Globus pallidus (tissue), 1 donor: ENCODE measurements at regions not wholly inside any gene's neighbourhood (a gene's known extent, or its start where the extent isn't known, plus 50 kb on each side); places are given as distances from the start of the nearest gene placed in this dataset.
"Not testable (repeated sequence)": the region's sequence is repeated elsewhere in the genome, so short reads cannot be mapped to it uniquely, and the experiment has no call there.

ENCODE experiments used
- DNase-seq: peaks from one replicate; pipeline ENCODE4 v3.0.0-alpha.2; 2015; ENCODE audit warnings: low spot score

DNA sequence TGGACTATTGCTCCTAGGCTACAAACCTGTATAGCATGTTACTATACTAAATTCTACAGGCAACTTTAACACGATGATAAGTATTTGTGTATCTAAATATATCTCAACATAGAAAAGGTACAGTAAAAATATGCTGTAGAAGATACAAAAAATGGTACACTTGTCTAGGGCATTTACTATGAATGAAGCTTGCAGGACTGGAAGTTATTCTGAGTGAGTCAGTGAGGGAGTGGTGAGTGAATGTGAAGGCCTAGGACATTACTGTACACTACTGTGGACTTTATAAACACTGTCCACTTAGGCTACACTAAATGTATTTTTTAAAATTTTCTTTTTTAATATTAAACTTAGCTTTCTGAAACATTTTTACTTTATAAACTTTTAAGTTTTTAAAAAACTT lies 140.5 kb upstream of the SGO1 start:
- DNase-seq, result no peak

DNA sequence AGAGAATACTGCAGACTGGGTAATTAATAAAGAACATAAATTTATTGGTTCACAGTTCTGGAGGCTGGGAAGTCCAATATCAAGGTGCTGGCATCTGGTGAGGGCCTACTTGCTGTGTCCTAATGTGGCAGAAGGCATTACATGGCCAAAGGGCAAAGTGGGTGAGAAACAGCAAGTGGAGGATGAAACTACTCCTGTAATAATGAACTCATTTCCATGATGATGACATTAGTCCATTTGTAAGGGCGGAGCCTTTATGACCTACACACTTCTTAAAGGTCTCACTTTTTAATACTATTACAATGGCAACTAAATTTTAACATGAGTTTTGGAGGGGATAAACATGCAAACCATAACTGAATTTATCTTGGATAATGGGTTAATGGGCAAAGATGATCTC lies 139.6 kb upstream of the SGO1 start:
- no peak for DNase-seq

DNA sequence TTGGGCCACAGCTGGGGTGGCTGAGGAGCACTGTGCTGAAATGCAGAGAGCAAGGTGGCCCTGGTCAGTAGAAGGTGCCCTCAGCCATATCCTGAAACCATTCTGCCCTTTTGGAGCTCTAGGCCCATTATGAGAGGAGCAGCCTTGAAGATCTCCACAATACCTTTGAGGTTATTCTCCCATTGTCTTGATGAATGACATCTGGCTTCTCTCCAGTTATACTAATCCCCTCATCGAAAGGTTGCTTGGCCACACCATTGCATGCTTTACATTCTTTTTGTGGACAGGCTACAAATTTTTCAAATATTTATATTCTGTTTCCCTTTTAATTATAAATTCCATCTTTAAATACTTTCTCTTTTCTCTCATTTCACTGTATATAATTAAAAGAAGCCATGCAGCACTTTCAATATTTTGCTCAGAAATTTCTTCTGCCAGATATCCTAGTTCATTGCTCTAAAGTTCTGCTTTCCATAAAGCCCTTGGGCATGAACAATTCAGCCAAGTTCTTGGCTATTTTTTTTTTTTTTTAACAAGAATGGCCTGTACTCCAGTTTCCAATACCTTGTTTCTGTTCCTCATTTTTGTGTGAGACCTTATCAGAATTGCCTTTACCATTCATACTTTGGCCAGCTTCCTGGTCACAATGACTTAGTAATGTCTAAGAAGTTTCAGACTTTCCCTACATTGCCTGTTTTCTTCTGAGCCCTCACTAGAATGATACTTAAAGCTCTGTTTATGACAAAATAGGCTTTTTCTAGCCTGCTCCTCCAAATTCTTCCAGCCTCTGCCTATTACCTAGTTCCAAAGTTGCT lies 138.9 kb upstream of the SGO1 start:
- peak; percentile 9 for DNase-seq

DNA sequence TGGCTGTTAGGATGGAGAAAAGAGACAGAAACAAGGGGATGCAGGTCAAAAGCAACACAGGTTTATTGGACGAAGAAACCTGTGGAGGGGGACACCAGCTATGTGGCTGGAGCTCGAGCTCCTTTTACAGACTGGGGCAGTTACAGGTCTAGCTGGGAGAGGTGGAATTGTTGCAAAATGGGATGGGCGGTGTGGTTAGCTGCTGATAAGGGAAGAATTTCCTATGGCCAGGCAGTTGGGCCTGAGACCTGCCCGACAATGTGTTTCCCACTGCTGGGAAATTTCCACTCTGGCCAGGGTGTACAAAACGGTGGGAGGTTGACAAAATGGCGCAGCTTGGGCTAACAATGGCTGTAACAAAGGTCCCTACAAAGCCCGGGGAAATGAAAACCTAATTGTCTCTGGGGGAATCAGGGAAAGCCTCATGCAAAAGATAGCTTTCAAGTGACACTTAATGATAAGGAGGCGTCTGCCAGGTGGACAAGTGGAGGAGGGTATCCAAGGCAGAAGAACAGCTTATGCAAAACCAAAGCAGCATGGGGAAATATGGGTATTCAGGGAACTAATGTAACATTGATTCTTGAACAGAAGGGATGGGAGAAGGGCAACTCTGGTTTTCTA lies 137.4 kb upstream of the SGO1 start:
- no peak for DNase-seq

DNA sequence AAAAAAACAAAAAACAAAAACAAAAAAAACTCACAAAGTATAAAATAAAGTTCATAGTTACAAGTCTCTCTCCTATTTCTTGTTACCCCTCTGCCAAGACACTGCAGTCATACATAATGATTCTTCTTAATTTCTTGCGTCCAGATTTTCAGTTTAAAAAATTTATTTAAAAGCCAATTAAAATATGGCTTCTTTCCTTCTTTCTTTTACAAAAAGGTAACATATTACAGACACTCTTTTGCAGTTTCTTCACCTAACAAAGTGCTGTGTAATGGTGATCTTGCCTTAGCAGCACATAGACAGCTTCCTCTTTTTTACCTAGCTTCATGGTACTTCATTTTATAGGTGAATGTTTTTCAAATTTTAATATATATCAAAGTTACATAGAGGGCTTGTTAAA lies 136.1 kb upstream of the SGO1 start:
- no peak for DNase-seq

DNA sequence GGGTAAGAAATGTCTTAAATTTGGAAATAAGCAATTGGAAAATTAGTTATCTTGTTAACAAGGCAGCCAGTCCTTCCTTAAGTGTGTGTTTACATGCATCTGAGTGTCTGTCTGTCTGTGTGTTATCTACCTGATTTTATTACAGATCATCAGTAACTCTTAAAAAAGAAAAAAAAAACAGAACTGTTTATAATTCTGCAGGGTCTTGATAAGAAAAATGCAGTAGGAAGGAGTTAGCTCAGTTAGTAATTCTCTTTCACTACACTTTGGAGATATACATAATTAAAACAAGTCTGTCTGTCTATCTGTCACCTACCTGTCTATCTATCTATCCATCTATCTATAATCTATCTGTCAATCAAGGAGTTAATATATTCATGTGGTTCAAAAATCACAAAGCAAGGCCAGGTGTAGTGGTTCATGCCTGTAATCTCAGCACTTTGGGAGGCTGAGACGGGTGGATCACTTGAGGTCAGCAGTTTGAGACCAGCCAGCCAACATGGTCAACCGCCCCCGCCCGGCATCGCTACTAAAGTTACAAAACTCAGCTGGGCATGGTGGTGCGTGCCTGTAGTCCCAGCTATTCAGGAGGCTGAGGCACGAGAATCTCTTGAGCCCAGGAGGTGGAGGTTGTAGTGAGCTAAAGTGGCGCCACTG lies 135.5 kb upstream of the SGO1 start:
- no peak for DNase-seq

DNA sequence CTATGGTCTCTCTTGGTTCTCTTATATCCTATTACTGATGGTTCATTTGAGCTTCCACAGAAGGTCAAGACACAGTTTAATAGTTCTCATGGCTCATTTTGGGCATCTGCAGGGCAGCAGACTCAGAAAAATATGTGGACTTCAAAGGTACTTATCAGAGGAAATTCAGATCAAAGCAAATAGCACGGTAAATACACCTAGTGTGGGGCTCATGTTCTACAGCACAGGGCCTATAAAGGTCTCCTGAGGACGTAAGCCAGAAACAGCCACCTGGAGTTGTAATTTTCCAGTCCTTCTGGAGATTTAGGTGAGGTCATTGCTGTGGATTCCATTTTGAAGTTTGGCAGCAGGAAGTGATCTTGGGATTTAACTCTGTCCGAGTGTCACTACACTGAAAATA lies 134.5 kb upstream of the SGO1 start:
- no peak for DNase-seq

DNA sequence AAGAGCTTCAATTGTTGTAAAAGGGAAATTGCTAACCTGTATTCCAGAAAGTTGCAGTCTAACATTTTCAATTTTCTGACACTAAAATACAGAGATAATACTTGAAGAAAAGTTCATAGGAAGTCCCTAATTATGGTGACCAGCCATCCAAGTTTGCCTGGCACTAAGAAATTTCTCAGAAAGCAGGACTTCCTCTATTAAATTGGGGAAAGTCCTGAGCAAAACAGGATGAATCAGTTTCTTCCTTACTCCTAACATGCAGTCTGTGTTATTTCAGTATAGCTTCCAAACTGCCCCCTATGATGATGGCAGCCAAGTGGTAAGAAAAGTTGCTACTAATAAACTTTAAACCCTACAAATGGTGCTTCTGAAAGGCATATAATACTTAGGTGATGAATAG lies 133.5 kb upstream of the SGO1 start:
- DNase-seq, result no peak

DNA sequence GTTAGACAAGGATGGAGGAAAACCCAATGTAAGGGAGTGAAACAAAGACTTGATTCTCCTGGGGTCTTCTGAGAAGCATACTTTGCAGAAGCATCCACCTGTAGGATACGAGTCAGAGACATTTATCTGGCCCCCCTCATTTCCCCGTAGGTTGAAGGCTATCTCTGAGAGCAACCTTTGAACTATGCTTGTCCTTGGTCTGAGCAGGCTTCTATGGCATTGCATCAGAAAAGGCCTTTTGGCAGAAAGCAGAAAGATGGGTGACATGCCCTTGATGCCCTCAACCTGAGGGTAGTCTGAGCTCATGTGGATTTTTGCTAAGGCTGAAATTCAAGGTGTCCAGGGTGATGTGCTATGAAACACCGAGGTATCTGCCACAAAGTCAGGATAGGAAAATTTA lies 131.6 kb upstream of the SGO1 start:
- no peak for DNase-seq

DNA sequence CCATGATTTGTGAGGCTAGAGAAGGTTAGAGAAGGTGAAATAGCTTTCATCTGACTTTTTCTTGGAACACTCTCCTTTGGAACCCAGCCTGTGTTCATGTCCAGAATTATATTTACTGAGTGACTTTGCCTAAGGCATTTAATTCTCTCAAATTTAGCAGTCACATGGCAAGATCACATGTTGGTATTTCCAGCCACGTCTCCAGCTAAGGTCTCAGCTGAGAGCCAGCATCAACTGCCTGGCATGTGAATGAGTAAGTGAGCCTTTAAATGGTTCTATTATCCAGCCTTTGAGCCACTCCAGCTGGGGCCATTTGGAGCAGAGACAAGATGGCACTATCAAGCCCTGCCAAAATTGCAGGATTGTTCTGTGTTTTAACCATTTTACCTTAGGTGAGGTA lies 130.2 kb upstream of the SGO1 start:
- peak; percentile 27 for DNase-seq

DNA sequence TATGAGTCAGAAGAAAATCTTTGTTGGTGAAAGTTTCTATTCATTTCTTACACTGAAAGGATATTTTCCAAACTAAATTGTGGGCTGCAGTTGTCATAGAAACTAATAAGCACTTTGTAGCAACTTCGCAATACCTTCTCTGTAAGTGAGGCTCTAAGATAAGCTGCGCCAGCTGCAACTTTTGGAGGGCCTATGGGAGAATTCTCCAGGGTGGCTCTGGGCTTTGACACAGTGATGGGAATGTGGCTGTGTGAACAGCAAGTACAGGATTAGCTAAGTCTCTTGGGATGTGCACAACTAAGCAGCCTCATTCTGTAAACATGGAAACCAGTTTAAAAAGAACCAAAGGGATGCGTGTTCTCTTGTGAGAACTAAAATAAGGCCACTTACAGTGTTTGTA lies 124.6 kb upstream of the SGO1 start:
- DNase-seq, result no peak

DNA sequence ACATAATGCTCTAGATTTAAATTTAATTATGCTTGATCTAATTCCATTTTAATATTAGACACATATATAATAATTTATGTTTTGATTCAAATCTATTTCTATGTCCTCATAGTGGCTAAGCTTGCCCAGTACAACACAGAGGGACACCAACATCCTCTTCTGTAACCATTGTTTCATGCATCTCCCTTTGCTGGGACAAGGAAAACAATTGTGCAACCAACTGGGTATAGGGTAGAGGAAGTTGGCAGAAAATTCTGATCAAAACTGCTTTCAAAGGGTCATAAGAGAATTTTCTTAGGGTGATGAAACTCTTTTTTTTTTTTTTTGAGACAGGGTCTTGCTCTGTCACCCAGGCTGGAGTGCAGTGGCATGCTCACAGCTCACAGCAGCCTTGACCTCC lies 121.4 kb upstream of the SGO1 start:
- DNase-seq, result no peak

DNA sequence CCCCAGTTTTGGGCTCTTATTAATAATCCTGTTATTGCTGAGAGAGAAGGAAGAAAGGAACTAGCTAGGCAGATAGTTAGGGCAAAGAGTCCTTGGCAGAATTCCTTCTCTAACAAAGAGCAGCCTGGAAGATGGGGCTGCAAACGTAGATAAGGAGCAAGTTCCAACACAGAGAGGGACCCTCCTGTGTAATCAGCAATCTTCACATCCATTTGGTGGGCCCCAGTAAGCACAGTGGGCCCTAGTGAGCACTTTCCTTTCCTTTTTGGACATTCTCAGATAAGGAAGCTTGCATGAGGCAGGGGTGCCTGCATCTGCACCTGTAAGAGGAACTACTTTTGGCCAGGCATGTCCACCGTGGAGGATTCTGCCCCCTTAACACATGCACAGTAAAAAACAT lies 119.6 kb upstream of the SGO1 start:
- DNase-seq, result no peak

DNA sequence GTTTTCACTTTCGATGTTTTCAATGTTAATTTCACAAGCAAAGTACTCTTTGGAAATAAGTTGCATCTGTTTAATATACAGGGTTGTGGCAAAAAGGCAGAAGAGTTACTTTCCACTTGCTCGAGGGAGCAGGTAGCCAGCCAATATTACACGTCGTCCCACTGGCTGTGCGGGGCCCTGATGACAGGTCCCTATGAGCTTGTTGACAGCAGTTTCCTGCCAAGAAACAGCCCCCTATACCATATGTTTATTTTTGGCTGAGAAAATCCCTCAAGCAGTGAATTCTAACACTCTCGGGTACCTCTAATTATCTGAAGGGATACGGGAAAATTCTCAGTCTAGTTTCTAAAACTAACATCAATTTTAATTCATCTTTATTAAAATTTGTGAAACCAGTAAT lies 116.8 kb upstream of the SGO1 start:
- DNase-seq, result no peak

DNA sequence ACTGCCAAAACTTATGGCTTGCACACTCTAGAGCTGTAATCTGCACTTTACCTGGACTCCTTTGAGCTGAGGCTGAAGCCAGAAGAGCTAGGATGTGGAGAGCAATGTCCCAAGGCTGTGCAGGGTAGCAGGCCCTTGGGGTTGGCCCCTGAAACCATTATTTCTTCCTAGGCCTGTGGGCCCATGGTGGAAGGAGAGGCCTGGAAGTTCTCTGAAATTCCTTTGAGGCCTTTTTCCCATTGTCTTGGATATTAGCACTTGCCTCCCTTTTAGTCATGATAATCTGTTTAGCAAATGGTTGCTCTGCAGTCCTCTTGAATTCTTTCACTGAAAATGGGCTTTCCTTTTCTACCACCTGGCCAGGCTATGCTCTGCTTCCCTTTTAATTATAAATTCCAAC lies 102.0 kb upstream of the SGO1 start:
- DNase-seq, result no peak

DNA sequence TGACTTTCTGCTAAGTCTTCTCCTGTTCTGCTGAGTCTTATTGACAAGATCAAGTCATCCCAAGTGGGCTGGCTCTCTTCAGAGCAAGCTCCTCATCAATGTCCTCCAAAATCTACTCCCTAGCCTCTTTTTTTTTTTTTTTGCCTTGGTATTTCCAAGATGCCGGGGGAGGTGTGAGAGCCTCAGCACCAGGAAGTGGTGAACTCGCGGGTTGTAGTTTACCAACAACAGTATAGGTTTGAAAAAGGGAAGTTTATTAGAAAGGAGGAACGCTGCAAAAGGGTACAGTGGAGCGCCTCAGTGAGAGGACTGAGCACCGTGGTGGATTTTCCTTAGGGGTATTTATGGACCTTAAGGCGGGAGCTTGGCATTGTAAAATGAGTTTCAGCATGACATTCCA lies 94.3 kb upstream of the SGO1 start:
- no peak for DNase-seq

DNA sequence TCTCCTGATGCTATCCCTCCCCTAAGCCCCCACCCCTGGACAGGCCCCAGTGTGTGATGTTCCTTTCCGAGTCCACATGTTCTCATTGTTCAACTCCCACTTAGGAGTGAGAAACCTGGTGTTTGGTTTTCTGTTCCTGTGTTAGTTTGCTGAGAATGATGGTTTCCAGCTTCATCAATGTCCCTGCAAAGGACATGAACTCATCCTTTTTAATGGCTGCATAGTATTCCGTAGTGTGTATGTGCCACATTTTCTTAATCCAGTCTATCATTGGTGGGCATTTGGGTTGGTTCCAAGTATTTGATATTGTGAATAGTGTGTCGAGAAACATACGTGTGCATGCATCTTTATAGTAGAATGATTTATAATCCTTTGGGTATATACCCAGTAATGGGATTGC lies 80.0 kb upstream of the SGO1 start:
- not testable (repeated sequence) for DNase-seq

DNA sequence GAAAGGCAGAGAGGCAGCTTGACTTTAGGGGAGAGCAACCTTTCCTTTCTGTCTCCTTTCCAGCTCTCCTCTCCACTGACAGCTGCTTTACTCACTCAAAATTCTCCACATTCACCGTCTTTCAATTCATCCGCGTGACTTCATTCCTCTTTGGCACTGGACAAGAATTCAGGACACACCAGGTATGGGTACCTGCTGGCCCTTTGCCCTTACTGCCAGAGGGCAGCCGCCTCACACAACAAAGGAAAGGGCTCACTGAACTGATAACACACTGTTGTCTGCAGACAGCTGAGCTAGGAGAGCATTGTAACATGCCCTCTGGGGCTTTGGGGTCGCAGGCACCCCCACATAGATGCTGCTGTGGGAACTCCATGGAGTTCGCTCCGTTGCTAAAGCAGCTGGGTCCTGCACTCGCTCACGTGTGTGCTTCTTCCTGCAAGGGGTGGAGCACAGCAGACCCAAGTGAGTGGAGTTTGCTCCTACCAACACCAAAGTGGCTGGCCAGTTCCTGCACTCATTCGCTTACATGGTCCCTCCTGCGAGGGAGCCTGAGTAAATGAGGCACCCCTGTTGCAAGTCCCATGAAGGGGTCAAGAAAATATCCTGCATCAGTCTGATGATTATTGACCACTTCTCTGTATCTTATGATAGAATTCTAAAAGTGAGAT lies 79.0 kb upstream of the SGO1 start:
- DNase-seq, result no peak

DNA sequence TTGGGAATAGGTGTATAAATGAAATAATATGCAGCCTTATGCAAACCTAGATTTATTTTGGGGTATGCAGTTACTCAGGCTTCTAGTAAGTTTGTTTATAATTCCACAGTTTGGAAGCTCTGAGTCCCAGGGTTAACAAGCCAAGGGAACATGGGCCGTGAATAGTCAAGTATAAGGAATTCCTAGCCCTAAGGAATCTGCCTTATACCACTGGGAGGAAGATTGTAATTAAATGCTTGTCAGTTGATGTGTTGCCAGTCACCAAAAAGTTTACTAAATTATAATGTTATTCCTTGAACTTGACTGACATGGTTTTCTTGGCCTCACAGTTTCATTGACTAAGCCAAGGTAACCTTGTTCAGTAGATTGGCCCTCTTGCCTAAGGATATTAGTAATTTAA lies 72.4 kb upstream of the SGO1 start:
- no peak for DNase-seq

DNA sequence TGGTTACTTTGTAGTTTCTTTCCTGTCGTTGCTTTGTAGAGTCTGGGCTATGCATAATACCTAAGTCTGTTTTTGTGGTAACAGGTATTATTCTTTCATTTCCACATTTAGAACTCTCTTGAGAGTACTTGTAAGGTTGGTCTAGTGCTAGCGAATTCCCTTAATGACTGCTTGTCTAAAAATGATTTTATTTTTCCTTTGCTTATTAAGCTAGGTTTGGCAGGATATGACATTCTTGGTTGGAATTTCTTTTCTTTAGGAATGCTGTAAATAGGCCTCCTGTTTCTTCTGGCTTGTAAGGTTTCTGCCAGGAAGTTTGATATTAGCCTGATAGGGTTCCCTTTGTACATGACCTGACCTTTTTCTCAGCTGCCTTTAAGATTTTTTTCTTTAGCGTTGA lies 70.1 kb upstream of the SGO1 start:
- no peak for DNase-seq

DNA sequence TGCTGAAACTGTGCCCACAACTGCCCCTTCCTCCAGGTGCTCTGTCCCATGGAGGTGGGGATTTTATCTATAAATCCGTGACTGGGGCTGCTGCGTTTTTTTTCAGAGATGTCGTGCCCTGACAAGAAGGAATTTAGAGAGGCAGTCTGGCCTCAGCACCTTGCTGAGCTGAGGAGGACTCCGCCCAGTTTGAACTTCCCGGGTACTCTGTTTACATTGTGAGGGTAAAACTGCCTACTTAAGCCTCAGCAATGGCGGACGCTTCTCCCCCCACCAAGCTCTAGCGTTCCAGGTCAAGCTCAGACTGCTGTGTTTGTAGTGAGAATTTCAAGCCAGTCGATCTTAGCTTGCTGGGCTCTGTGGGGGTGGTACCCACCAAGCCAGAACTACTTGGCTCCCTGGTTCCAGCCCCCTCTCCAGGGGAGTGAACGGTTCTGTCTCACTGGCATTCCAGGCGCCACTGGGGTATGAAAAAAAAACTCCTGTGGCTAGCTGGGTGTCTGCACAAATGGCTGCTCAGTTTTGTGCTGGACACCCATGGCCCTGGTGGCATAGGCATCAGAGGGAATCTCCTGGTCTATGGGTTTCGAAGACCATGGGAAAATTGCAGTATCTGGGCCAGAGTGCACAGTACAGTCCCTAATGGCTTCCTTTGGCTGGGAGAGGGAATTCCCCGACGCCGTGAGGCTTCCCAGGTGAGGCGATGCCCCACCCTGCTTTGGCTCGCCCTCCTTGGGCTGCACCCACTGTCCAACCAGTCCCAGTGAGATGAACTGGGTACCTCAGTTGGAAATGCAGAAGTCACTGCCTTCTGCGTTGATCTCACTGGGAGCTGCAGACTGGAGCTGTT lies 68.5 kb upstream of the SGO1 start:
- DNase-seq, result no peak

DNA sequence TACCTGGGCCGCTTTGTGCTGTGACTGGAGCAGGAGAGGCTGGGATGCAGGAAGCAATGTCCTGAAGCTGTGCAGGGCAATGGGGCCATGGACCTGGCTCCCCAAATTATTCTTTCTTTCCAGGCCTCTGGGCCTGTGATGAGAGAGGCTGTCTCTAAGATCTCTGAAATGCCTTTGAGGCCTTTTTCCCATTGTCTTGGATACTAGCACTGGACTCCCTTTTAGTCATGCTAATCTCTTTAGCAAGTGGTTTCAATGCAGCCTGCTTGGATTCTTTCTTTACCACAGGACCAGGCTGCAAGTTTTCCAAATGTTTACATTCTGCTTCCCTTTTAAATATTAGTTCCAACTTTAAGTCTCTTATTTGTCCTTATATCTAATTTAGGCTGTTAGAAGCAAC lies 64.8 kb upstream of the SGO1 start:
- DNase-seq, result no peak
